NB4 (cell line): ENCODE measurements at regions not wholly inside any gene's neighbourhood (a gene's known extent, or its start where the extent isn't known, plus 50 kb on each side); places are given as distances from the start of the nearest gene placed in this dataset.

ENCODE experiments used
- CTCF ChIP-seq: IDR thresholded peaks from one replicate; pipeline ENCODE4 v1.5.1; 2012; ENCODE audit warnings: low read depth, low read length
- POLR2A ChIP-seq: IDR thresholded peaks from 2 replicates; pipeline ENCODE4 v1.6.1; 2011; ENCODE audit warnings: mild to moderate bottlenecking; ENCODE audit not compliant: insufficient read length; ENCODE audit errors: extremely low read depth

GRCh38 chr7:52862321-52862720 lies 173.1 kb upstream of the POM121L12 start:
- TF ChIP-seq CTCF, result no peak
- TF ChIP-seq POLR2A, result no peak
